ENCODE measurements at regions not wholly inside any gene's neighbourhood (a gene's known extent, or its start where the extent isn't known, plus 50 kb on each side); places are given as distances from the start of the nearest gene placed in this dataset.
A peak's percentile ranks its signal among the peaks of the same experiment; 100 is the strongest.

DNA sequence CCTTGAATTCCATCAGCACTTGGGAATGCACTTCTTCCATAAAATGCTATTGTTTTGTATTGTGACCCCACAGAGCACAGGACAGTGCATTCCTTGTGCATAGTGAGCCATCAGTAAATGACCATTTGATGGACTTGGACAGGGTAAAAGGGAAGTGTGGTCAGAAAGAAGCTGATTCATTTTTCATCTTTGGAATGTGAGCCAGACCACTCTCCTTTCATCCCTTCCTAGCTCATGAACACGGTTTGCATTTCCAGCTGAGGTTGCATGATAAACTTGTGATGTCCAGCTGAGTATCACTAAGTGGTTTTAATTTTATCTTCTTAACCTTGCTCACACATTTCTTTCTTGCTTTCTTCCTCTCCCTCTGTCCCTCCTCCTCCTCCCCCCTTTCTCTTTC lies 101.3 kb downstream of the NUDT12 start:
- DNase-seq (ENCODE audit: low read depth): peak; percentile 75

DNA sequence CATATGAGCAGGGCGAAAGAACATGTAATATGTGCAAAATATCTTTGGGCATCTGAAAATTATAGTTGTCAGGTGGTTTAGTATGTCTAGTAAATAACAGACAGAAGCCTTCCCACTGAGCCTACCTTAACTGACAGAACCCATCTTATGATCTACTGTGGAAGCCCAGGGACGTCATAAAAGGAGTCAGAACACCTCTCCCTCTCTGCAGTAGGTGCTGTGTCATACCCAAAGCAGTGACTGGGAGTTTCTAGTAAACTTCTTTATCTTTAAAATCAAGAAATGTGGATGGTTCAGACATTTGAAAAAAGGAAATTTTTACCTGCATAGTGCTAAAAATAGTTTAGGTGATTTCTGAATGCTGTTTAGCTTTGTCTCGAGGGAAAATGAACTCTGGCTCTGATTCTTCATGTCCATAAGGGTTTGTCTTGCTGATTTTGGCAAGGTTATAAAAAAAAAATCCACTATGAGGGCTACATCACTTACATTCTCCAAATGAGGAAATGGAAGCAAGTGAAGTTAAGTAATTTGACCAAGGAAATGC lies 104.0 kb downstream of the NUDT12 start:
- DNase-seq (ENCODE audit: low read depth): no peak

DNA sequence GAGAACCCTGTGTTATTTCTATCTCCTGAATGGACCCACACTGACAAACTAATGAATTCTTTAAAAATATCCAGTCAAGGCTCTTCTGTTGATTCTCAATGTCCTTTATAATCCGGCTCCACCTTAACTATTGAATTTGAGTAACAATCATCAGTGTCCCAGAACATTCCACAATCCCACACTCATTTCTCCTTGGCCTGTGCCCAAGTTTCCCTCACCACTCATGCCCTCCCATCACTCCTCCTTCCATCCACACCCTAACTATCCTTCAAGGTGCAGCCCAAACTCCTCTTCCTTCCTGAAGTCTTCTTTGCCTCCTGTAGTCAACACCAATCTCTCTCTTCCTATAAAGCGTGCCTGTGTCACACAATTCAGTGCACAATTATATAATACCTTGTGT lies 106.1 kb downstream of the NUDT12 start:
- no peak for DNase-seq (ENCODE audit: low read depth)

DNA sequence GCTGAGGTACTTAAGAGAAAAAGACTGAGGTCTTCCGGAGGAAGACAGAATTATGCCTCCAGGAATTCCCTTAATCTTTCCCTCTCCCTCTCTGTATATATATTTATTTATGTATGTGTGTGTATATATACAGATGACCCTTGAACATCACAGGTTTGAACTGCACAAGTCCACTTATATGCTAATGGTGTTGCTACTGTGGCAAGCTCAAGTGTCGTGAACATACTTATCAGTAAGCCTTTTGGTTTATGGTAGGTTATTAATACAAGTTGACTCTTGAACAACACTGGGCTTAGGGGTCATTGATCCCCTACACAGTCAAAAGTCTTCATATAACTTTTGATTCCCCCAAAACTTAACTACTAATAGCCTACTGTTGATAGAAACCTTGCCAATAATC lies 106.8 kb downstream of the NUDT12 start:
- DNase-seq (ENCODE audit: low read depth): no peak

DNA sequence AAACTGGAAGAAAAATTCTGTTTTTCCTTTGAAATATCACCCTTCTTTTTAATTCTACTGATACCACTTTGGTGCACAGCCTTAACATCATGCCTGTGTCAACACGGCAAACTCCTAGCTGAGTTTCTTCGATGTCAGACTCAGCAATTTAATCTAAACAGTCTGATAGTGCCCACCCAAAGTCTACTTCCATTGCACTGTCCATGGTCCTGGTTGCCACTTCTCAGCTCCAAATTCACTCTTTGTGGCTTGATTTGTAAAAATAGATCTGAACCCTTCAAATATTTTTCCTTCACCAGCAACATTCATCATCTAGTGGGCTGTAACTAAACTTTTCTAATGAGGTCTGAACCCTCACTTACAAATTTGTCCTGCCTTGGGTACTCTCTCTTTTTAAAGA lies 107.8 kb downstream of the NUDT12 start:
- no peak for DNase-seq (ENCODE audit: low read depth)

DNA sequence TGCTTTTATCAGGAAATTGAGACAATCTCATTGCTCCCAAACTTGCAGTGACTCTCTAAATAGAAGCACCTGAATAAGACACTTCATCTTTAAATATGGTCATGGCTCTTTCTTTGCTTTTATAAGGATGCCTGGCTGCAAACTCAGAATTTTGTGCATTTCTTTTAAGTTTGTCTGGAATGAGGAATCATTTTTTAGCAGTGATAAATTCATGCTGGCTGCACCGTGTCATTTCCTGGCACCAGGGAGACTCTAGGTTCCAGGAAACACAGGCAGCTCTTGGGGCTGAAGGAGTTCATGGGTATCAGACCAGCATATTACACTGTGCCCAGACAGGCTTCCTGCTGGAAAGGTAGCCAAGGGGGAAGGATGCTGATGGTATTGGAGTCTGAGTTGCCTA lies 109.9 kb downstream of the NUDT12 start:
- DNase-seq (ENCODE audit: low read depth): no peak

DNA sequence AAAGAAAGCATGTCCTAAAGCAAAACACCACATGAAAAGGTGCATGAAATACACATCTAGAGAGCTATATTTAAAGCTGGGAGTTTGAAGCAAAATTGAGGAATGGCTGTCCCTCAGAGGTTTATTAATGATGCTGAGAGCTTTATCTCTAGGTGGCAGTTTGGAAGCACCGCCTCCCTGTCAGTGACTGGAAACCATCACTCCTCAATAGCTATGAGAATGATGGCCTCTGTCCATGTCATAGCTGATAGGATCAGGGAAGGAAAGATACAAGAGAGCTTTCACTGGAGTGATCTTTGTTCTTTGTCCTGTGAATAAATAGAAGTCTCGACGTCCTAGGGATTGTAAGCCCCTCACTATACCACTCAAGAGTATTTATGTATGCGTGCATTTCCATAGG lies 110.5 kb downstream of the NUDT12 start:
- DNase-seq (ENCODE audit: low read depth): no peak

DNA sequence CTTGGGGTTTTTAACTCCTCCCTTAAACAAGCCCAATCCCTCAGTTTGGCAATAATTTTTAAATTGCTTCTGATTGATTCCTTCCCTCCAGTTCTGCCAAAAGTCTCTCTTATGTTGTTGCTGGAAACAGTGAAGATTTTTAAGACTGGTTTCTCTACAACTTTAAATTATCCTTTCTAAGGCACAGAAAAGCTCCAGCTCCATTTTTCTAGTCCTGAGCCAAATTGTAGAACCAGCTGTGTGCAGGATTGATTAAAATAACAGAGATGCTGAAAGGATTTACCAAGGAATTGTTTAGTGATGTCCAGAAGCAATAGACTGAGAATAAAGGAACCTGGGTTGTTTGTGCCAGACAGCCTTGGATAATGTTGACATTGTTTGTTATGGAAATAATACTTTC lies 111.3 kb downstream of the NUDT12 start:
- DNase-seq (ENCODE audit: low read depth): no peak

DNA sequence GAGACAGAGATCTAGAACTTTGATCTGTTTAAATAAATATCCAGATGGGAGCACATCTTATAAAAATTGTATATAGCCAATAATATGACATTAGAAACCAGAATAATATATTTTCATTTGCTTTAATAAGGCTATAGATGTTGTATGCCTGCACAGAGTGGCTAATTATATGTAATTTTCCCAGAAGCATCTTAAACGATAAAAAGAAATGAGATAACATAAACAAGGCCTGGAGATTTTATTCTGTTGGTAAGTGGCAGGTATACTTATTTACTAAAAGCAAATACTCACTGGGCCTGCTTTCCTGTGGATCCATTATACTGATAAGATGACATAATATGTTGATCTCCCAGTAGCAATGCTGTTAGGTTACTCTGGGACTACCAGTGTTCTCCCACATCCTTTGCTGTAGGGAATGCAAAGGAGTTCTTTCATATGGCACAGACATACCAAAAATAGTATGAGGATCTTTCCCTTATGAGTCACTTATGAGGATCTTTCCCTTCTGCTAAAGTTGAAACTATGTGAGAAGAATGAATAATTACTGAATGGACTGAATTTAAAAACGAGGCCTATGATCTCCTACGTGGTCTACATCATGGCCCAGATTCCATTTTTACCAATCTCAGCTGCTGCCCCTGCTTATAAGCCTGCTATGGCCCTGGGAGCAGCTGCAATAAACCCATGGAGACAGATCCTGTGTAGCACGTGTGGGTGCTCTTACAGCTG lies 112.1 kb downstream of the NUDT12 start:
- DNase-seq (ENCODE audit: low read depth): peak; percentile 61

DNA sequence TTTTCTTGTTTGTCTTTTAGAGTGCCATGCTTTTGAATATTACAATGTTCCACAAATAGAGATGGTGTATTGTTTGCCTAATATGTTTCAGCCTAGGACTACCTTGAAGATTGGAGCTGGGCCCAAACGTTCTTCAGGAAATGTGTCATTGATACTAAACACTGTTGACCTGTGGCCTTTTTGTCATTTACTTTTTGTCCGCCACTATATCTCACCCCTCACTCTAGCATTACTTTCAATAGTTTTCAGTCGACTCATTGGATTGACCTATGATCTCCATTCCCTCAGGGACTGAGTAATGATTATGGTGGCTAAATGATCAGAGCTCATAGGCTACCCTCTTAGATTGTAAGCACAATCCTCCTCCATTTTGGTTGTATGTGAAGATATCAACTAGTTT lies 115.8 kb downstream of the NUDT12 start:
- no peak for DNase-seq (ENCODE audit: low read depth)

DNA sequence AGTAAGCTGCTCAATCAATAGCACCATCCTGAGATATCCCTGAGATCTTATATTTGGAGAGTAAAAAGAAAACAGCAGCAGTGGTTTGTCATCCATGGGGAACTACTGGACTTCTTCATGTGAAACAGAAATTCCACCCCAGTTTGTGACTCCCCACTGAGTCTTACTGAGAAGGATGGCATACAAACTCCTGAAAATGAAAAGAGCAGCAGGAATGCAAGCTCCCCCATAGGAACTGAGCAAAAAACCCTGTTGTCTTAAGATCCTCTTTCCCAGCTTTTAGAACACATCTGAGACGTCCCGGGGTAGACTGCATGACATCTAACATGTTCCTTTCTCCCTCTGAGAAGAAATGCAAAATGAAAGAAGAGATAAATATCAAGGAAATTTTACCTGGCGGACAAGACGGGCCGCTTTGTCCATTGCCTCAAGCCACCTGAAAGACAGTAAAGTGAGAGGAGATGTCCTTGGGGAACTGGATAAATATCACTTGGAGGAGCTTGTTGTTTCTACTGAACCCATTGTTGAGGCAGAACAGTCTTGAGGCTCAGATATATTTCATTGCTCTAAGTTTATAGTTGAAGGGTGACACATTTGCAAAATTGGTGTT lies 117.1 kb downstream of the NUDT12 start:
- no peak for DNase-seq (ENCODE audit: low read depth)

DNA sequence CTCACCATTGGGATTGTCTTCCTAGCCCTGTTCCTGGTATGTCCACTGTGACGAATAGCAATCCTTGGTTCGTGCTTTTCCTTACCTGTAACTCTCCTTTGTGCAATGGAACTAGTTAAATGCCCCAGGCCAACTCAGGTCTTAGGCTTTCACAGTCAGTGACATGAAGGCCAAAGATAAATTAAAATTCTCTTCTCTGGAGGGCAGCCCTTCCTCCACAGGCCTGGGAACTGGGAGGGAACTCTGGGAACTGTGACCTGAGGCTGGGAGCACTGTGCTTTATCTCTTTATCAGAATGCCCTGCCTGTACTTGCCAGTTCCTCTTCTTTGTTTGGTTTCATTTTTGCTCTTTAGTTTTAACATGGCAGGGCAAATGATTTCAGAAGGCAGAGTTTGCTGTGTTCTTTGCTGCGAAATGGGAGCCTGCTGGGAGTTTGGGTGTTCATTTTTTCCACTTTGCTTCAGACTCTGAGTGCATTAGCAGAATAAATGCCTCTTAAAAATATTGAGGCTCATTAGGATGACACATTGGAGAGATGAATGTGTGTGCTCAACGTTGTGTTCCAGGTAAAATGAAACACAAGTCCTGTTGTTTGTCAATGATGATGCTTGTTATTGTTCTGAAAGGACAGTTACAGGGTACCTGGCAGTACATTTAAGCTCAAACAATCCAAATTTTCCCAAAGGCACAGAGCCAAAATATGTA lies 118.1 kb downstream of the NUDT12 start:
- DNase-seq (ENCODE audit: low read depth): no peak

DNA sequence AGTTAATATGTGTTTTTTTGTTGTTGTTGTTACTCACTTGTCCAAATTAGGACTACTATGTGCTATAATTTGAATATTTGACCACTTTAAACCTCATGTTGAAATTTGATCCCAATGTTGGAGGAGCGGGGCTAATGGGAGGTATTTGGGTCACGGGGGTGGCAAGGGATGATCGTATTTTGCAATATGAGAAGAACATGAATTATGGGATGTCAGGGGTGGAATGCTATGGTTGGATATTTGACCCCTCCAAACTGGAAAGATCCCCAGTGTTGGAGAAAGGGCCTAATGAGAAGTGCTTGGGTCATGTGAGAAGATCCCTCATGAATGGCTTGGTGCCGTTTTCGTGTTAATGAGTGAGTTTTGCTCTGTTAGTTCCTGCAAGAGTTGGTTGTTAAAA lies 119.8 kb downstream of the NUDT12 start:
- DNase-seq (ENCODE audit: low read depth): no peak

DNA sequence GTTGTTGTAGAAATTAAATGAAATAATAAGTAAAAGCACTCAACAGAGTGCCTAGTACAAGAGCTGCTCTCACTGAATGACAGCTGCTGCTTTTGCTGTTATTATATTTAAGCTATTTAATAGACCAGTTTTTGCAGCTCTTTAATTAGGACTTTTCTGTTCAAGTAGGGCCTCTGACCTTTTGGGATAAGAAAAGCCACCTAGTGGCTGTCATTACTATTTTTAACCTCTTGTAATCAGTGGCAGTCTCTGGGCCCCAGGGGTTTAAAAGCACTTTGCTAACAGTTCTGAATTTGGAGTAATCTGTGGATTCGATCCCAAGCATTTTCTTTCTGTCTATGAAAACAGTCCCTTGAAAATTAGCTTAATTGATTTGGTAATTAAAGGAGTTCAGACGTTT lies 121.1 kb downstream of the NUDT12 start:
- DNase-seq (ENCODE audit: low read depth): no peak

DNA sequence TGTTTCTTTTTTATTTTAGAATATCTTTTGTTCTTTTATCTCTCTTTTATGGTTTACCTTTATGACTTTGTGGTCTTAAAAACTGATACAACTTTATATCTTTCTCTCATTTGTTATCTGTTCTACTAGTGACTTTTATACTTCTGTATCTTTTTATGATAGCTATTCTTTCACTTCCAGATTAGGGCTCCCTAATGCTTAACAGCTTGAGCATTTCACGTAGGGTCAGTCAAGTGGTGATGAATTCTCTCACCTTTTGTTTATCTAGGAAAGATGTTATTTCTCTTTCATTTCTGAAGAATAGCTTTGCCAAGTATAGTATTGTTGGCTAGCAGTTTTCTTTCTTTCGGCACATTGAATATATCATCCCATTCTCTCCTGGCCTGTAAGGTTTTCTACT lies 123.6 kb downstream of the NUDT12 start:
- DNase-seq (ENCODE audit: low read depth): no peak

DNA sequence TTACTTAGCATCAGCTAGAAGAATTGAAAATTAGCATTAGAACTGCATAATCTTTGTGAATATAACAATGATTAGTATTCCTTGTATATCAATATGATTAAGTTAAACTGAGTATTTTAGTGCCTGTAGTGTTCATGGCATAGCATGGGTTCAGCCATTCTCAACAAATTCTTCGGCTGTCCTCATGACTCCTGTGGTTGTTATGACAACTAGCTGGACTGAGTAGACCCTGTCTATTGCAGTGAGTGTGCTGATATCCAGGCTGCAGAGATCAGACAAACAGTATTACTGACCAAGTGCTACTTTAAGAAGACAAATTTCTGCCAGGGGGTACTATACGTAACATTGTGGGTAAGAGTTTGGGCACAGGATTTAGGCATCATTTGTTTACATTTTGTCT lies 125.9 kb downstream of the NUDT12 start:
- no peak for DNase-seq (ENCODE audit: low read depth)

DNA sequence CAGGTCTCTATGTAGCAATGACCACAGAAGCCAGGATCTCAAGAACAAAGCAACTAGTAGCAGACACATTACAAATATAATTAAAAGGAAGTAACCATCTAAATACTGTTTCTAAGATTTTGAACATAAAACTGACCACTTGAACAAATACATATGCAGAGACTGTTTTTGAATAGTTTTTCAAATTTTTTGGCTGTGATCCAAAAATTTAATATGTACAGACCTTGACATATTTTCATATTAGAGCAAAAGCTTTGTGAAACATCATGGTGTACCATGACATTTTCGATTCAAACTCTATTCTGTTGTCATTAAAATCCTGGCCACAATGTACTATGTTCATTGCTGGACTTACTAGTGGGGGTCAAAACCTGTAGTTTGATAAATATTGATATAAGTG lies 126.5 kb downstream of the NUDT12 start:
- DNase-seq (ENCODE audit: low read depth): no peak

DNA sequence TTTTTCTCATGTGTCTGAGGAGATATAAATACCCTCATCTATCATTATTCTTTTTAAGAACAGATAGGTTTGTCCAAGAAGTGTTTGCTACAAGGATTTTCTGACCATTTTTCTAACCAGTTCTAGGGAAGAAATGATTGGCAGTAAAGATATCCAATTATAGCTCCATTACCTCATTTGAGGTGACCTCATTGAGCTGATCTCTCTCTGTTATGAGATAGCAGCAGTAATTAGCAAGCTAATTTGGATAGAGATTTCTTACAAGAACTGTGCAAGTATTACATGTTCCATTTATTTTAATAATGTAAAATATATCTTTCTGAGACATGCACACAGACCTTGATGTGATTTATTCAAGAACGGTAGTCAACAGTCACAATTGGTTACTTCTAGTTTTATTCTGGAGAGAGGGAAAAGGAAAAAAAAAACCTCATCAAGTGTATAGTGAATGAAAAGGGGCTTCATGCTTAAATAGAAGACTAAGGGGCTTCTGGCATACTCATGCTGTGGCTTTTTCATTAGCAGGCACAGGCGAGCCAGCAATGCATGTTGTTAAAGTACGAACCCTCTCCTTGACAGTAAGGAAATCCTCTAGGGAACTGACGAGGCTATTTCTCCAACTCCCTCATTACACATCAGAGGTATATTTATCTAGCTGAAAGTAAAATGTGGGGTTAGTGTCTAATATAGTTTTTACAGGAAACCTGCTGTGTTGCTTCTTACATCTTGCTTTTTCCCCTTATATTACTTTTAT lies 127.3 kb downstream of the NUDT12 start:
- DNase-seq (ENCODE audit: low read depth): no peak

DNA sequence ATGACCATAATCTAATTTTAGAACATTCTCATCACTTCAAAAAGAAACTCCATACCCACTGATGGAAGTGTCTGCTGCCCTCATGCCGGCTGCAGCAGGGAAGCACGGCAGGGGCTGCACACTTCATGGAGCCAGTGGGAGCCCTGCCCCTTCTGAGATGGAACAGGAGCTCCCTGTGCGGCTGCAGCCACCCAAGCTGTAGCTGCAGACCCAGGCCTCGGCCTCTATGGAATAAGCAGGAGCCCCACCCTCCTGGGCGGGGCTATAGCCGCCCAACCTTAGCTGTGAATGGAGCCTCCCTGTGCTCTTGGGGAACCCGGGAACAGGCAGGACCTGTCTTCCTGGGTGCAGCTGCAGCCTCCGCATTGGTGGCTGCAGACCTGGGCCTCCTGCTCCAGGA lies 128.5 kb downstream of the NUDT12 start:
- DNase-seq (ENCODE audit: low read depth): no peak

DNA sequence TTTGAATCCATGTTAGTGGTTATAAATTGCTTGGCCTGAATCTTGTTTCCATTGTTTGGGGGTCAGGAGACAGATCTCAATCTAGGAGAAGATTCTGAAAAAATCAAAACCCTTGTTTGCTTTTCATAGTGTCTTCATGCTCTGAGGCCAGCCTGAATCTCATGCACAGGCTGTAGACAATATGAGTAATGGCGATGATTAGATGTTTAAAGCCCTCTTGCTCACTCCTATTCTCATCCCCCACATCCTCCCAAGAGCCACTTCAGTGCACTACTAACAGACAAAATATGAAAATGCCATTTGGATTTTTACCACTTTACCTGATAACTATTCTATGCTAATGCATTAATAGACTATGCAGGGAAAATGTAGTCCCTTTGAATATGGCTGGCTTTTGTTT lies 129.4 kb downstream of the NUDT12 start:
- DNase-seq (ENCODE audit: low read depth): no peak

DNA sequence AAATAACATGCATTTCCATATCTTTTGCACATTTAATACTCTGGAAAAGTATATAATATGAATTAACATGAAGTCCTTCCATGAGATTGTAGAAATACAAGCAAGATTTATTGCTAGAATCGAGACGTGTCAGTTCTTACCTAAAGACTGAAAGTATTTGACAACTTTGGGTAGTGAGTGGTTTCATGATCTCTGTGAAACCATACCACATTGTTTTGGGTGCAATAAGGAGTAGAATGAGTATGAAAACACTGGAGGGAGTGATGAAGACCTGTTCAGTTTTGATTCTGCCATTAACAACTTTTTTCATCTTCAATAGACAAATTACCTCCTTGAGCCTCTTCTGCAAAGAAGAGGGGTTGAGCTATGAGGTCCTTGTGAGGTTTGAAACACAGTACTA lies 133.7 kb downstream of the NUDT12 start:
- DNase-seq (ENCODE audit: low read depth): no peak

DNA sequence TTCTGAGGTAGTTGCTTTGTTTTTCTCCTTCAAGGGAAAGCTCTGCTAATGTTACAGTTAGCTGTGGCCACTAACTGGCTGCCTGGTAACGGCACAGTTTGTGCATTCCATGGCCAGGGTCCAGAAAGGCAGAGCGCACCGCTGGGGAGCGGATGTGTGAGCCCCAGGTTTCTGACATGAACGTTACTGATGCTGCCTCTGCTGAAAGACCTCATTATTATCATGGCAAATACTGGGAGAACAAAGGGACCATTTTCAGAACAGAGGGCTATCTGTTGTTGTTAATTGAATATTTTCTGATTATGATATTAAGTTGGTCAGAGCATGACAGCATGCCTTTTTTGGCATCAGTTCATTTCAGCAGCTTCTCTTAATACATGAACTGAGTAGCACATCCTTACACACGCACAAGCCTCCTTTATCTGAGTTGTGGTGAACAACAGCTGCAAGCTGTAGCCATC lies 134.1 kb downstream of the NUDT12 start:
- peak; percentile 64 for DNase-seq (ENCODE audit: low read depth)

Data from GM04504 (cell line).